ENCODE measurements at regions not wholly inside any gene's neighbourhood (a gene's known extent, or its start where the extent isn't known, plus 50 kb on each side); places are given as distances from the start of the nearest gene placed in this dataset.

DNA sequence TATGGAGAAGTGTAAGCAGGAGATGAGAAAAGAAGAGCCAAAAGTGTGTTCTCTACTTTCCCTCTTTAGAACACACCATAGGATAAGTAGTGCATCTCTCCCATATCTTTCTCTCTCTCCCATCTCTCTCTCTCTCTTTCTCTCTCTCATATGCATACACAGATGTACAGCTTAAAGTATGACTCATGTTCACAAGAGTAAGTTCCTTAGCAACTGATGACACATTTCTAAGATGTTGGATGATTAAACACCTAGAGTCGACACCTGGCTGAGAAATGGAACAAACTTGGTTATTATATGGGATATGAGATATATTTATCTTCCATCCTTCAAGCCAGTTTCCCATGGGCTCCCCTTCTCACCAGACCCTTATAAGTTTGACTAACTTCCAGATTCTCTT lies 113.5 kb downstream of the TMEM132E start:
- no peak for FAIRE-seq

Data from endometrium (tissue), 2 donors.